CD4-positive, alpha-beta T cell (primary cell): ENCODE measurements at regions not wholly inside any gene's neighbourhood (a gene's known extent, or its start where the extent isn't known, plus 50 kb on each side); places are given as distances from the start of the nearest gene placed in this dataset.

Experiments
- ATAC-seq: fragments of 200-7000 bp; cut with Tn5 transposase; one replicate; pipeline ENCODE4 v1.10.0; 2022; ENCODE audit warnings: mild to moderate bottlenecking; ENCODE audit not compliant: poor library complexity
- CTCF ChIA-PET: fragments of 350-600 bp; sonication (Branson Sonifier 250); formaldehyde crosslinking; loops from one replicate; lab custom pipeline; 2021; ENCODE audit warnings: antibody characterized with exemption, inconsistent platforms; lab: Charles Lee
- POLR2A ChIA-PET: fragments of 350-600 bp; sonication (Branson Sonifier 250); formaldehyde crosslinking; loops from one replicate; lab custom pipeline; 2021; ENCODE audit warnings: antibody characterized with exemption, inconsistent platforms; lab: Charles Lee
- DNase-seq, 14 experiments: peaks; one replicate each; pipeline ENCODE4 v3.0.0-alpha.2; 2013 to 2020; ENCODE audit warnings: mixed read lengths in 2 of 14
- H3K27ac ChIP-seq, 2 donors: one replicate each; pipeline versions ENCODE4 v1.5.1 to v1.7.0; 2013; ENCODE audit warnings: low read length in 2 of 2, low read depth in 1 of 2, mild to moderate bottlenecking in 1 of 2
- H3K27me3 ChIP-seq, 2 experiments: 1 replicate in 1 of 2; 2 replicates in 1 of 2; pipeline versions ENCODE4 v1.6.1 to v1.7.0; 2013; ENCODE audit warnings: low read length in 2 of 2, control low read depth in 1 of 2, mild to moderate bottlenecking in 1 of 2, moderate library complexity in 1 of 2; ENCODE audit not compliant: insufficient read depth in 2 of 2, control insufficient read depth in 1 of 2
- H3K36me3 ChIP-seq: one replicate; pipeline ENCODE4 v1.6.1; 2013; ENCODE audit warnings: low read length, control low read depth; ENCODE audit not compliant: insufficient read depth
- H3K4me1 ChIP-seq: one replicate; pipeline ENCODE4 v1.6.1; 2013; ENCODE audit warnings: low read length, control low read depth; ENCODE audit not compliant: insufficient read depth
- H3K4me3 ChIP-seq: one replicate; pipeline ENCODE4 v1.5.1; 2013; ENCODE audit warnings: mild to moderate bottlenecking, low read length, moderate library complexity
- H3K9me3 ChIP-seq, 2 experiments: 1 replicate in 1 of 2; 2 replicates in 1 of 2; pipeline versions ENCODE4 v1.6.1 to v1.7.0; 2013; ENCODE audit warnings: low read length in 2 of 2, mild to moderate bottlenecking in 2 of 2, control low read depth in 1 of 2, moderate library complexity in 1 of 2; ENCODE audit not compliant: control insufficient read depth in 1 of 2, insufficient read depth in 1 of 2
- H3K27ac Mint-ChIP-seq: one replicate; pipeline ENCODE4 v1.8.0; 2020; ENCODE audit warnings: mixed read lengths
- H3K27me3 Mint-ChIP-seq: one replicate; pipeline ENCODE4 v1.8.0; 2021; ENCODE audit warnings: mixed read lengths
- H3K36me3 Mint-ChIP-seq: one replicate; pipeline ENCODE4 v1.8.0; 2021; ENCODE audit warnings: low read depth, mixed read lengths
- H3K4me1 Mint-ChIP-seq: one replicate; pipeline ENCODE4 v1.8.0; 2021; ENCODE audit warnings: low read depth, mixed read lengths
- H3K4me3 Mint-ChIP-seq: one replicate; pipeline ENCODE4 v1.8.0; 2020; ENCODE audit warnings: mild to moderate bottlenecking, mixed read lengths
- H3K9me3 Mint-ChIP-seq: one replicate; pipeline ENCODE4 v1.8.0; 2020; ENCODE audit warnings: mixed read lengths
- intact Hi-C, 2 experiments: fragments of 100-400 bp; cut with DNase I in 1 of 2; cut with micrococcal nuclease in 1 of 2; formaldehyde crosslinking; loops; one replicate each; pipeline versions ENCODE4 v1.15.1 to v1.9.0; 2023 to 2025; cut with DNase I, micrococcal nuclease
- TF ChIP-seq, protein P1 (sequence below): fragments of 200-600 bp; IDR thresholded peaks from one replicate; pipeline ENCODE4 v1.8.0; 2022; ENCODE audit warnings: antibody characterized with exemption, mild to moderate bottlenecking

DNA sequence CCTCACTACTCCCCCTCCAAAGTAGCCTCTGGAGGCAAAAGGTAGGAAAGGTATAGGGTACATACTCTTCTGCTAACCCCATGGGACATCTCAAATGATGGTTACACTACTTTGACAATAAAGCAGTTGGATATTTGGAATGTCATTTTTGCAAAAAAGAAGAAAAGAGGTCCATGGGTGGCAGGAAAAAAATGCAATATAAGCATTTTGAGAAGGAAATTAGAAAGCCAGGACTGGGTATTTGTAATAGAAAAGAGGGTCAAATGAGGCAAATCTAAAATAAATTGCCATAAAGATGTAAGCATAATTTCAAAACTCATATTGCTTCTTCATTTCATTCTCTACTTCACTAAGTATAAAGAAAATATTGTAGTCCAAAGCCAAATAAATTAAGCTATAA, 280.2 kb downstream of the NOL4 start:
- TF ChIP-seq, protein P1, sequence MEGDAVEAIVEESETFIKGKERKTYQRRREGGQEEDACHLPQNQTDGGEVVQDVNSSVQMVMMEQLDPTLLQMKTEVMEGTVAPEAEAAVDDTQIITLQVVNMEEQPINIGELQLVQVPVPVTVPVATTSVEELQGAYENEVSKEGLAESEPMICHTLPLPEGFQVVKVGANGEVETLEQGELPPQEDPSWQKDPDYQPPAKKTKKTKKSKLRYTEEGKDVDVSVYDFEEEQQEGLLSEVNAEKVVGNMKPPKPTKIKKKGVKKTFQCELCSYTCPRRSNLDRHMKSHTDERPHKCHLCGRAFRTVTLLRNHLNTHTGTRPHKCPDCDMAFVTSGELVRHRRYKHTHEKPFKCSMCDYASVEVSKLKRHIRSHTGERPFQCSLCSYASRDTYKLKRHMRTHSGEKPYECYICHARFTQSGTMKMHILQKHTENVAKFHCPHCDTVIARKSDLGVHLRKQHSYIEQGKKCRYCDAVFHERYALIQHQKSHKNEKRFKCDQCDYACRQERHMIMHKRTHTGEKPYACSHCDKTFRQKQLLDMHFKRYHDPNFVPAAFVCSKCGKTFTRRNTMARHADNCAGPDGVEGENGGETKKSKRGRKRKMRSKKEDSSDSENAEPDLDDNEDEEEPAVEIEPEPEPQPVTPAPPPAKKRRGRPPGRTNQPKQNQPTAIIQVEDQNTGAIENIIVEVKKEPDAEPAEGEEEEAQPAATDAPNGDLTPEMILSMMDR: no peak
- H3K4me3 ChIP-seq: no peak overlapping the region
- H3K4me1 Mint-ChIP-seq: no peaks in the 10 kb centered on the region
- ChIA-PET CTCF (no interaction called here), POLR2A (no interaction called here)
- H3K4me3 Mint-ChIP-seq: no peak overlapping the region
- no peaks in the 10 kb centered on the region for H3K27me3 Mint-ChIP-seq
- no peaks in the 10 kb centered on the region for H3K4me1 ChIP-seq
- no peaks in the 10 kb centered on the region for H3K27me3 ChIP-seq
- no peaks in the 10 kb centered on the region for H3K9me3 ChIP-seq
- peaks cover 8% of the 10 kb centered on the region for H3K9me3 Mint-ChIP-seq
- intact Hi-C loops: no loop called here
- DNase-seq: no peak
- no peak overlapping the region for H3K27ac ChIP-seq
- no peak overlapping the region for H3K27ac Mint-ChIP-seq
- no peak for ATAC-seq
- H3K36me3 ChIP-seq: no peaks in the 10 kb centered on the region
- H3K36me3 Mint-ChIP-seq: no peaks in the 10 kb centered on the region

DNA sequence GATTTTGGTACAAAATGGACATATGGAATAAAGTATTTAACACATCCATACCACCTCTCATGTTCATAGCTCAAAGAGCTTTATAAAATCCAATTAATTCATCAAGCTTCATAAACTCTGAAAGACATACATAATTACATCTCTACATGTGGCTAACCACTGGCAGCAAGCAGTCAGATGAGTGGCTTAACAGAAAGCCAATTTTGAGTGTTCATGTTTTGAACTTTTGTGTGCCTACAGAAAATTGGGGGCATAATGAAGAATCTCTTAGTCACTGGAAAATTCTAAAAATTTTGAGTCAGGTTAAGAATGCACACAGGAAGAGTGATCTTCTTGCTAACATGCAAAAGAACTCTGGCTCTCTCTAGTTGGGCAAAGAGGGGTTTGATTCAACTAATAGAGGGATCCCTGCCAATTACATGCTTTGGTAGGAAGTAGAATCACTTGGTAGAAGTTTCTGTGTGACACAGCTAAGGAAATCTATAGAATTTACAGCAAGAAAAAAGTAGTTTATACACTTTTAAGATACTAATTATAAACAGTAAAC, 287.4 kb downstream of the NOL4 start:
- no peak overlapping the region for H3K4me3 Mint-ChIP-seq
- ChIA-PET CTCF (no interaction called here), POLR2A (no interaction called here)
- ATAC-seq (no peak), DNase-seq (no peak)
- H3K27ac Mint-ChIP-seq: no peak overlapping the region
- TF ChIP-seq, protein P1: no peak
- H3K36me3 ChIP-seq: no peaks in the 10 kb centered on the region
- H3K9me3 ChIP-seq: peaks cover 0 to 5% of the 10 kb centered on the region in 2 experiments
- H3K9me3 Mint-ChIP-seq: peaks cover 13% of the 10 kb centered on the region
- intact Hi-C loops: no loop called here
- no peaks in the 10 kb centered on the region for H3K4me1 Mint-ChIP-seq
- H3K27me3 Mint-ChIP-seq: no peaks in the 10 kb centered on the region
- no peaks in the 10 kb centered on the region for H3K4me1 ChIP-seq
- H3K27me3 ChIP-seq: no peaks in the 10 kb centered on the region
- H3K27ac ChIP-seq: no peak overlapping the region
- no peaks in the 10 kb centered on the region for H3K36me3 Mint-ChIP-seq
- H3K4me3 ChIP-seq: no peak overlapping the region

DNA sequence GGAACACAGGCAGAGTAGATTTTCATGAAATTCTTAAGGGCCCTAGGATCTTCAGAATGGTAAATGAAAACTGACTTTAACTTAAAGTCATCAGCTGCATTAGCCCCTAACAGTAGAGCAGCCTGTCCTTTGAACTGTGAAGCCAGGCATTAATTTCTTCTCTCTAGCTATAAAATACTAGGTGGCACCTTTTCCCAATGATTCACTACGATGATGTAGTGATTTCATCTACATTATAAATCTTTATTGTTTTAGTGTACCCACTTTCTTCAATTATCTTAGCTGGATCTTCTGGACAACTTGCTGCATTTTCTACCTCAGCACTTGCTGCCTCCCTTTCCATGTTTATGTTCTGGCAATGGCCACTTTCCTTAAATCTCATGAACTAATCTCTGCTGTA, 290.5 kb downstream of the NOL4 start:
- no peaks in the 10 kb centered on the region for H3K4me1 ChIP-seq
- intact Hi-C loops: no loop called here
- Mint-ChIP-seq H3K36me3 (no peaks in the 10 kb centered on the region), H3K27me3 (no peaks in the 10 kb centered on the region), H3K4me1 (no peaks in the 10 kb centered on the region), H3K27ac (no peak overlapping the region), H3K4me3 (no peak overlapping the region), H3K9me3 (peaks cover 10% of the 10 kb centered on the region)
- TF ChIP-seq, protein P1: no peak
- H3K9me3 ChIP-seq: peaks cover 0 to 5% of the 10 kb centered on the region in 2 experiments
- ATAC-seq: no peak
- ChIA-PET POLR2A (no interaction called here), CTCF (no interaction called here)
- no peaks in the 10 kb centered on the region for H3K27me3 ChIP-seq
- no peak for DNase-seq
- no peak overlapping the region for H3K27ac ChIP-seq
- H3K36me3 ChIP-seq: no peaks in the 10 kb centered on the region
- no peak overlapping the region for H3K4me3 ChIP-seq
